ENCODE measurements at regions not wholly inside any gene's neighbourhood (a gene's known extent, or its start where the extent isn't known, plus 50 kb on each side); places are given as distances from the start of the nearest gene placed in this dataset.

- TF ChIP-seq, protein P1, sequence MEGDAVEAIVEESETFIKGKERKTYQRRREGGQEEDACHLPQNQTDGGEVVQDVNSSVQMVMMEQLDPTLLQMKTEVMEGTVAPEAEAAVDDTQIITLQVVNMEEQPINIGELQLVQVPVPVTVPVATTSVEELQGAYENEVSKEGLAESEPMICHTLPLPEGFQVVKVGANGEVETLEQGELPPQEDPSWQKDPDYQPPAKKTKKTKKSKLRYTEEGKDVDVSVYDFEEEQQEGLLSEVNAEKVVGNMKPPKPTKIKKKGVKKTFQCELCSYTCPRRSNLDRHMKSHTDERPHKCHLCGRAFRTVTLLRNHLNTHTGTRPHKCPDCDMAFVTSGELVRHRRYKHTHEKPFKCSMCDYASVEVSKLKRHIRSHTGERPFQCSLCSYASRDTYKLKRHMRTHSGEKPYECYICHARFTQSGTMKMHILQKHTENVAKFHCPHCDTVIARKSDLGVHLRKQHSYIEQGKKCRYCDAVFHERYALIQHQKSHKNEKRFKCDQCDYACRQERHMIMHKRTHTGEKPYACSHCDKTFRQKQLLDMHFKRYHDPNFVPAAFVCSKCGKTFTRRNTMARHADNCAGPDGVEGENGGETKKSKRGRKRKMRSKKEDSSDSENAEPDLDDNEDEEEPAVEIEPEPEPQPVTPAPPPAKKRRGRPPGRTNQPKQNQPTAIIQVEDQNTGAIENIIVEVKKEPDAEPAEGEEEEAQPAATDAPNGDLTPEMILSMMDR (IDR thresholded peaks at IDR 0.05): no peak
- no peak for TF ChIP-seq POLR2A (IDR thresholded peaks at IDR 0.05)
Measured at GRCh38 chrX:16304751-16305150, 137.5 kb downstream of the MAGEB17 start.

Measured in esophagus squamous epithelium (tissue), 4 donors.